Stimulated activated naive CD8-positive, alpha-beta T cell treated with anti-CD3 and anti-CD28 coated beads, Interleukin-15, Interleukin-2, amounts not matched to agents 100 ng/mL and 50 ng/mL, for 24 hours (primary cell): ENCODE measurements at regions not wholly inside any gene's neighbourhood (a gene's known extent, or its start where the extent isn't known, plus 50 kb on each side); places are given as distances from the start of the nearest gene placed in this dataset.

Experiments used
- H3K27ac Mint-ChIP-seq: one replicate; pipeline ENCODE4 v1.8.0; 2021; ENCODE audit warnings: mild to moderate bottlenecking, mixed read lengths
- H3K27me3 Mint-ChIP-seq: one replicate; pipeline ENCODE4 v1.8.0; 2021; ENCODE audit warnings: mixed read lengths
- H3K36me3 Mint-ChIP-seq: one replicate; pipeline ENCODE4 v1.8.0; 2021; ENCODE audit warnings: low read depth, mixed read lengths
- H3K4me1 Mint-ChIP-seq: one replicate; pipeline ENCODE4 v1.8.0; 2021; ENCODE audit warnings: low read depth, mixed read lengths
- H3K4me3 Mint-ChIP-seq: one replicate; pipeline ENCODE4 v1.8.0; 2021; ENCODE audit warnings: mild to moderate bottlenecking, mixed read lengths
- H3K9me3 Mint-ChIP-seq: one replicate; pipeline ENCODE4 v1.8.0; 2021; ENCODE audit warnings: mixed read lengths

DNA sequence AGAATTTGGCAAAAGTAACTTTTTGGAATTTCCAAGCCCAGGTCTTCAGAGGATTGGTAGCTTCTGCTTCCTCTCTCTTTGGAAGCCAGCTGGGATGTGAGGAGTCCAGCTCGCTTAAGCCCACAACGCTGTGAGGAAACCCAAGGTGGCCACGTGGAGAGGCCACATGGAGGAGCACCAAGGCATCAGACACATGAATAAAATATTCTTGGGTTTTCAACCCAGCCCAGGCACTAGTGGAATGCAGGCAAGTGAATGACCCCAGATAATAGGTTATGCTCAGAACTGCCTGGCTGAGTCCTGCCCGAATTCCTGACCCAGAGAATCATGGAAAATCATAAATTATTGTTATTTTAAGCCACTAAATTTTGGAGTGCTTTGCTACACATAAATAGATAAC is 119.7 kb upstream of the PARP11 start:
- H3K4me1 Mint-ChIP-seq = peaks cover 30% of the 10 kb centered on the region
- H3K27me3 Mint-ChIP-seq = no peaks in the 10 kb centered on the region
- H3K27ac Mint-ChIP-seq = no peak overlapping the region
- no peaks in the 10 kb centered on the region for H3K9me3 Mint-ChIP-seq
- no peak overlapping the region for H3K4me3 Mint-ChIP-seq
- no peaks in the 10 kb centered on the region for H3K36me3 Mint-ChIP-seq

DNA sequence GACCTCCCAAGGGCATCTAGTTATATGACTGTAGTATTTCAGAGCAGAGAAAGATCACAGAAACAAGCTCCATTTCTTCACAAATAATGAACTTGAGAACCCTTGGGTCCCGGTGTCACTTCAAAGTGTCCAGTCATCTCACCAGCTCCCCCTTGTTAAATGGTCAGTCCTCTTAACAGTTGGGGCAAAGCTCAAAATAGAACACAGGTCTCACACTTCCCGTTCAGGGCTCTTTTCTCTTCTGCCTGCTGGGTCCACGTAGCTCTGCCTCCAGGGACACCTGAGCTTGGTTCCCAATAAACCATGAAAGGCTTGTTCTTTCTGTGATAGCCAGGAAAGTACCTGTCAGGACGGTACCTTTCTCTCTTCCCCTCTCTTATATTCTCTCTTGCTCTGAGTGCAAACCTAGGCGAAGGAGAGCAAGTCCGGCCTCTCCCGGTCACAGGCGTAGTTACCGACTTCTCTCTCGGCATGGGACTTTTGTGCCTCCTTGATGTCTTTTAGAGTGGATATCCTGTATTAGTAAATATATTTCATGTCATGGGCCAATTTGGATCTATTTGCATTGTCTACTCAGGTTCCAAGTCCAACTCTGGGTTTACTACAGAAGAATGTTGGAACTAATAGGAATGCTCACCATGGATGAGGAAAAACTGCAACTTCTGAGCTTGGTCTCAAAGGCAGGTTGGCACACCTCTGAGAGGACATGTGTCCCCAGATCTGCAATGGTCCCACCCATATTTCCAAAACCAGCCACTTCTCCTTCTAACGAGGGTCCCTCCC is 118.8 kb upstream of the PARP11 start:
- H3K9me3 Mint-ChIP-seq = no peaks in the 10 kb centered on the region

DNA sequence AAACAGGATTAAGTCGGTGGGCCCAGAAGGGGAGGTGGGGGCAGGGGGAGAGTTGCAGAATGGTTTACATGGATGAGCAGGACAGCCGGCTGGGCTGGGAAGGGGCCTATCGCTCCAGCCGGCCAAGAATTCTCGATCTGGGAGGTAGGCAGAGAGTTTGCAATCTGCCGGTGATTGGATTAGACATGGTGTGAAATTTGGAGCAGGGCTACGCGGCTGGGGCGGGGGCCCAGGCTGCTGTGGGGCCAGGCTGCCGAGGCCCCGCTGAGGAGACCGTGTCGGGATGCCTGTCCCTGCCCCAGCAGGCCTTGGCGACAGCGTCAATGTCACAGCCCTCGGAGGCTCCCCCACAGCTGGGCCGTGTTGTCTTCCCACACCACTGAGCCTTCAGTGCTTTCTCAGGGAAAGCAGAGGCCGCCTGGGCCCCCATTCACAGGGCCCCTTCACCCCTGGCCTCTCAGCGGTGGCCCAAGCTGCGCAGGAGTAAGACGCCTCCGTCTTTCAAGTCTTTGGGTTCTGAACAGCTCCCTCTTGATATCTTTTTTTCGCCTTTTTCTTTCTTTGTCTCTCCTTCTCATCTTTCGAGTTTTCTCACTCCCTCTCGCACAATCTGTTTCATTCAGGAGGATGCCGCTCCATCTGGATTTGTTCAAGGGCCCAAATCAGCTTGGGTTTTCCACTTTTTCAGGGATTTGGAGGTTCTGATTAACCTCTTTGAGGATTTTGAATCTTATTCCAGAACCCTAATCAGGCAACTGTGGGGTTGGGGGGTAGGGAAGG is 117.5 kb upstream of the PARP11 start:
- no peak overlapping the region for H3K27ac Mint-ChIP-seq
- H3K27me3 Mint-ChIP-seq = no peaks in the 10 kb centered on the region
- peaks cover 46% of the 10 kb centered on the region for H3K4me1 Mint-ChIP-seq

More for the DNA sequence above, 118.8 kb upstream of the PARP11 start:
- peaks cover 36% of the 10 kb centered on the region for H3K4me1 Mint-ChIP-seq
- no peak overlapping the region for H3K4me3 Mint-ChIP-seq
- no peak overlapping the region for H3K27ac Mint-ChIP-seq
- H3K36me3 Mint-ChIP-seq = no peaks in the 10 kb centered on the region
- no peaks in the 10 kb centered on the region for H3K27me3 Mint-ChIP-seq

DNA sequence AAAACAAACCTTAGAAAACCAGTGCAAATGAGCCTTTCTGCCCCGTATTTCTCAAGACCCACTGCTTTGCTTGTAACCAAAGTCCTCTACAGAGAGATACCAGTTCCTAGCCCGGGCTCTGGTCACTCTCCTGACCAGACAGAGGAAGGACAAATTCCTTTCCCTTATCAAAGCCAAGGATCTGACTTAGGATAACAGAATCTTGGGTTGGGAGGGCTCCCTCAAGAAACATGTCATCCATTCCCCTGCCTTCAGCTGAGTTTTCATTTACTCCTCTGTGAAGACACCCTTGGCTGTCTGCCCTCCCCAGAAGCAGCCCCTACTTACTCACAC is 116.0 kb upstream of the PARP11 start:
- Mint-ChIP-seq H3K4me3 (peak overlapping the region; percentile 67), H3K27ac (peak overlapping the region; percentile 91)

More for the DNA sequence above, 117.5 kb upstream of the PARP11 start:
- Mint-ChIP-seq H3K36me3 (no peaks in the 10 kb centered on the region), H3K9me3 (no peaks in the 10 kb centered on the region), H3K4me3 (no peak overlapping the region)

DNA sequence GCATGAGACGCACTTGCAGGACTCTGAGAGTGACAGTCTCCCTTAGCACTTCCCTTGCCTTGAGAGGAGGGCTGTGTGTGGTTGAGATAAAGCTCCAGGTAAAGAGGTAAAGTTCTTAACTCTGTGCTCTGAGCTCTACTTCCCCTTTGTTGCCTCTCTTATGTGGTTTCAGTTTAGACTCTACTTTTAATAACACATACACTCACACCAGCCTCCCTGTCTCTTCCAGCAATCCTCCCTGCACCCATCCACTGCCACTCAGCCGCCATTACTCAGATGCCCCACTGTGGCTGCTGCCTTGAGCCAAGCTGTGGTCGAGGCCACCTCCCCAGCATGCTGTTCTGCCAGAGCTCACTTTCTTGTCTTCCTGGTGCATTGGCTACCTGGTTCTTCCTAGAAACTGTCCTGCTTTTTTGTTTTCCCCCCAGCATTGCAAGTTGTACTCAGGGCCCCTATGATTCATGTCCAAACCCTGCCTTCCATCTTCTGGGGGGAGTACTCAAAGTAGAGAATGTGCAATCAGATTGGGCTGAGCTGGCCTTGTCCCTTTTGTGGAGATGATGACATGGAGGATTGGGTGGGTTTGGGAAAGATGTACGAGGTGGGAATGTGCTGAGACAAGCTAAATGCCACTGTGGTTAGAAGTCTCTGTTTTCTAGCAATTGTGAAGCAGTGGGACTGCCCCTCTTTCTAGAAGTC is 115.5 kb upstream of the PARP11 start:
- peaks cover 43% of the 10 kb centered on the region for H3K4me1 Mint-ChIP-seq
- peak overlapping the region; percentile 67 for H3K4me3 Mint-ChIP-seq
- H3K27ac Mint-ChIP-seq = peak overlapping the region; percentile 91
- no peaks in the 10 kb centered on the region for H3K27me3 Mint-ChIP-seq
- H3K36me3 Mint-ChIP-seq = no peaks in the 10 kb centered on the region
- H3K9me3 Mint-ChIP-seq = no peaks in the 10 kb centered on the region

More for the DNA sequence above, 116.0 kb upstream of the PARP11 start:
- no peaks in the 10 kb centered on the region for H3K36me3 Mint-ChIP-seq
- no peaks in the 10 kb centered on the region for H3K27me3 Mint-ChIP-seq
- H3K4me1 Mint-ChIP-seq = peaks cover 43% of the 10 kb centered on the region
- no peaks in the 10 kb centered on the region for H3K9me3 Mint-ChIP-seq

DNA sequence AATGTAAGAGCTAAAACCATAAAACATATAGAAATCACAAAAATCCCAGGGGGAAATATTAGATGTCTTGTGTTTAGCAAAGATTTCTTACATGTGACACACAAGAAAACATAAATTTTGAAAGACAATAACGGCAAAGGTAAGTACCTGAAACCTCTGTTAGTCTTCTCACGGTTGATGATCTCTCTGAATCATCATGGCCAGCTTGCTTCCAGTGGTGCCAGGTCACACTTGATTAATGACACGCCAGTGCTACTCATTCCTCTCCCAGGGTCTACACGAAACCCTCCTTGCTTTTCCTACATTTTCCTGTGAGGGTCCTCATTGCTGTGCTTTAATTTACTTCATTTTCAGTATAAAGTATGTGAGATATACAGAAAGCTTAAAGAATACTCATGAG is 114.4 kb upstream of the PARP11 start:
- Mint-ChIP-seq H3K36me3 (no peaks in the 10 kb centered on the region), H3K27me3 (no peaks in the 10 kb centered on the region), H3K4me1 (peaks cover 43% of the 10 kb centered on the region), H3K27ac (peak overlapping the region; percentile 77), H3K9me3 (no peaks in the 10 kb centered on the region), H3K4me3 (peak overlapping the region; percentile 10)

DNA sequence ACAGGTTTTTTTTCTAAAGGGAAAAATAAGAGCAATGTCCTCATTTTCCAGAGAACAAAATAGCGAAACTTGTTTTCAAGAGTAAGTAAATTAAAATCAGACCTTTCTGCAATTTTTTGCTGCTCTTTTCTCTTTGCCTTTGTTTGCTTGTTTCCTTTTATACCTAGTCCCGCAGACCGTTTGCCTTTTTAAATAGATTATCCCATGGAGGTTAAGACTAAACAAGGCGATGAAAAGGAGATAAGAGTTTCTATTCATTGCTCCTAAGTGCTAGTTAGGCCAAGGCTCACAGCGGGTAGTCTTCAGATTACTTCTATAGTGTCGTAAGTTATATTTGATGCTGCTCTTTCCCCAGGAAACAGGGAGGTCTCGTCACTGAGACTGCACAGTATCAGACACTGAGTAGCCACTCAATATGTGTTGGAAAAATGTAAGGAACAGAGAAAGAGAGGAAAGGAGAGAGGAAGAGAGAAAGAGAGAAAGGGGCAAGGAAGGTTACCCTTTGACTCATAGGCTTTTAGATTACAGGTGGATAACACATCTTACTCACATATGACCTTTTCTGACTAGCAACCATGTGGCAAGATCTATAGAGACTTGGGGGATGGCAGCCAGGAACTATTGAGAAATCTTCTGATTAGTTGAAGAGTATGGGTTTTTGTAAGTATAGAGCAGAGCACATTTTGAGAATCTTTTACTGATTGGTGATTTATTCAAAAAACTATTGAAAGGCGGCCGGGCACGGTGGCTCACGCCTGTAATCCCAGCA is 107.5 kb upstream of the PARP11 start:
- Mint-ChIP-seq H3K27me3 (no peaks in the 10 kb centered on the region), H3K27ac (peak overlapping the region; percentile 89), H3K4me1 (peaks cover 55% of the 10 kb centered on the region), H3K36me3 (peaks cover 4% of the 10 kb centered on the region), H3K9me3 (no peaks in the 10 kb centered on the region), H3K4me3 (peak overlapping the region; percentile 14)

DNA sequence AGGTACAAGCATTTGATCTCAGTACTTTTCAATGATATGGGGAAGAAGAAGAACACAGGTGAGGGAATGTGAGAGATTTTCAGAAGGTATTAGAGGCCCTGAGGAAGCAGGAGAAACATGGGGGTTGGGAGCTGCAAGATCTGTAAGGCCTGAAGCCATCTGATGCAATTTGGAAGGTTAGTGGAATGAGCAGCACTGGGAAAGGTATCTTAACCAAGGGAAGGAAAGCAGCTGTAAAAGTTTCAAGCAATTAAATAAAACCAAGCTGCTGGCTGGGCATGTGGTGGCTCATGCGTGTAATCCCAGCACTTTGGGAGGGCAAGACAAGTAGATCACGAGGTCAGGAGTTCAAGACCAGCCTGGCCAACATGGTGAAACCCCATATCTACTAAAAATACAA is 104.4 kb upstream of the PARP11 start:
- Mint-ChIP-seq H3K9me3 (no peaks in the 10 kb centered on the region), H3K4me1 (peaks cover 86% of the 10 kb centered on the region), H3K36me3 (peaks cover 4% of the 10 kb centered on the region), H3K27me3 (no peaks in the 10 kb centered on the region), H3K4me3 (no peak overlapping the region), H3K27ac (peak overlapping the region; percentile 98)

DNA sequence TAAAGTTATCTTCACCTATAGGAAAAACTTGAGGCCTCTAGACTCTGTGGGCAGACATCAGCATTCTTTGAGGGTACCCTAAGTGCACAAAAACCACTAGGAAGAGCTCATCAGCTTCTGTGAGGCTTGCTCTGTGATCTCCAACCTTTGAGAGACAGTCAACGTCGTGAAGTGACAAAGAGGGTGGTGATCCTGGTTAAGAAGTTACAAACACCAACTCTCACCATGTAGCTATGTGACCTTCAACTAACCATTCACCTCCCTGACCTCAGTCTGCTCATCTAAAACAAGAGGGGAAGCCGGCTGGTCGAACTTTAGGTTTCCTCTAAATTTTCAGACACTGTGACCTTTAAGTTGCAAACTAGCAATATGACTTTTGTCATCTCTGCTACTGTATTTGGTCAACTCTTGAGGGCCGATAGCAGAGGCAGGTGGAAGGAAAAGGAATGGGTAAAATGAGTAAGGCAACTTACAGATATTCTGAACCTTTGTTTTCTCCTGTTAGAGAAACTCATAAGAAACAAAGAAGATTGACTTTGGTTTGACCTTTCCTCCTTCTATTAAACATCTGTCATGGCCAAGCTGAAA is 103.2 kb upstream of the PARP11 start:
- H3K4me3 Mint-ChIP-seq = peak overlapping the region; percentile 59
- no peaks in the 10 kb centered on the region for H3K36me3 Mint-ChIP-seq
- H3K27ac Mint-ChIP-seq = peak overlapping the region; percentile 98
- no peaks in the 10 kb centered on the region for H3K9me3 Mint-ChIP-seq
- peaks cover 91% of the 10 kb centered on the region for H3K4me1 Mint-ChIP-seq
- H3K27me3 Mint-ChIP-seq = no peaks in the 10 kb centered on the region

DNA sequence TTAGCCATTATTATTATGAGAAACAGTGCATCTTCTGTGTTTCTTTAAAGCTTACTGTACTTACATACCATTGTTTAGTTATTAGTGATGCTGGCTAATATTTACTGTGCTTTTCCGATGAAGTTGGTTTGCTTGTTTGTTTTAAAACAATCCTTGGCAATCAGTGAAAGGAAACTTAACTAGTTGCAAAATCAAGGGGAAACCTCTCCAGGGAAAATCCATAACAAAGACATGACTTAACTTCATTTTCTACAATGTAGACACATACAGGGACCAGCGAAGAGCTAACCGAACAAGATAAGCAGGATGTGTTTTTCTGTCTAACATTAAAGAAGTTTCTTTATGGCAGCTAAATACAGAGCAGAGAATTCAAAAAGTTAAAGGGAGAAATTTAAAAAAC is 102.5 kb upstream of the PARP11 start:
- no peaks in the 10 kb centered on the region for H3K27me3 Mint-ChIP-seq
- peaks cover 89% of the 10 kb centered on the region for H3K4me1 Mint-ChIP-seq
- no peaks in the 10 kb centered on the region for H3K36me3 Mint-ChIP-seq
- H3K27ac Mint-ChIP-seq = peak overlapping the region; percentile 98
- no peaks in the 10 kb centered on the region for H3K9me3 Mint-ChIP-seq
- no peak overlapping the region for H3K4me3 Mint-ChIP-seq

DNA sequence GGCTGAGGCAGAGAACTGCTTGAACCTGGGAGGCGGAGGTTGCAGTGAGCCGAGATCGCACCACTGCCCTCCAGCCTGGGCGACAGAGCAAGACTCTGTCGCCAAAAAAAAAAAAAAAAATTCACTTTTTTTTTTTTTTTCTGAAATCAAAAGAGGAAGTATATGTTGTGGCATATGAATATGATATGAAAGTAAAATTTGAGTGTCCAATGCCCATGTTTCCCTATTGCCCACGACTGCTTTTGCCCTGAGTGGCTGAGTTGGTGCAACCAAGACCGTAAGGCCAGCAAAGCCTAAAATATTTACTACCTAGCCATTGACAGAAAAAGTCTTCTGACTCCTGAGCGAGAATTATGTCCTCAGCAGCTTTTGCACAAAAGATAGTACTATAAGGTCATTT is 101.7 kb upstream of the PARP11 start:
- peaks cover 82% of the 10 kb centered on the region for H3K4me1 Mint-ChIP-seq
- no peaks in the 10 kb centered on the region for H3K9me3 Mint-ChIP-seq
- H3K36me3 Mint-ChIP-seq = no peaks in the 10 kb centered on the region
- no peaks in the 10 kb centered on the region for H3K27me3 Mint-ChIP-seq
- no peak overlapping the region for H3K27ac Mint-ChIP-seq
- peak overlapping the region; percentile 17 for H3K4me3 Mint-ChIP-seq

DNA sequence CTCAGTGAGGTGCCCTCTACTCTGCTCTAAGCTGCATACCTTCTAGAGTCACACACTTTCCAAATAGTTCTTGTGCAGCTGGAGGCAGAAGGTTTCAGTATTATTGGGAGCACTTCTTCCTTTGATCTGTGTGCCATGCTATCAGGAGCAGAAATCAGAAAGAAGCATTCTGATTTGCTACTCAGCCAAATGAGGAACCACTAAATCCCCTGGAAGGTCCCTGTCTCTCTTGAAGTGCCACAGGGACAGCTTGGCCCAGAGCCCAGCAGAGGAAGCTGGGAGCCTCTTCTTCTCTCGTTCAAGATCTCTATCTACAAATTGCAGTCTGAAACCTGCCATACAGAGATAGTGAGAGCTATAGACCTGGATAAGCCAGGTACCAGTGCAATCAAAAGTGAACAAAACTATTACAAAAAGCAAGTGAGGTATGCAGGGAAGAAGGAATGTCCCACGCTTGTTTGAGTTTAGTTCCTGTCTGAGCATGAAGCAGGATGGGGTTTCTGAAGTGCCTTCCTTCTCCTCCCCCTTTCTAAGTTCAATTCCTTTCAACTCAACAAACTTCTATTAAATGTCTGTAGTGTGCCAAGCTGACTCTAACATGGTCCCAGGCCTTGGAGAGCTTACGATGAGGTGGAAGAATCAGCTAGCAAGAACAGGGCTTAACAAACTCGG is 100.9 kb upstream of the PARP11 start:
- Mint-ChIP-seq H3K9me3 (no peaks in the 10 kb centered on the region), H3K27ac (peak overlapping the region; percentile 86), H3K4me3 (peak overlapping the region; percentile 38), H3K27me3 (no peaks in the 10 kb centered on the region), H3K4me1 (peaks cover 79% of the 10 kb centered on the region), H3K36me3 (no peaks in the 10 kb centered on the region)

DNA sequence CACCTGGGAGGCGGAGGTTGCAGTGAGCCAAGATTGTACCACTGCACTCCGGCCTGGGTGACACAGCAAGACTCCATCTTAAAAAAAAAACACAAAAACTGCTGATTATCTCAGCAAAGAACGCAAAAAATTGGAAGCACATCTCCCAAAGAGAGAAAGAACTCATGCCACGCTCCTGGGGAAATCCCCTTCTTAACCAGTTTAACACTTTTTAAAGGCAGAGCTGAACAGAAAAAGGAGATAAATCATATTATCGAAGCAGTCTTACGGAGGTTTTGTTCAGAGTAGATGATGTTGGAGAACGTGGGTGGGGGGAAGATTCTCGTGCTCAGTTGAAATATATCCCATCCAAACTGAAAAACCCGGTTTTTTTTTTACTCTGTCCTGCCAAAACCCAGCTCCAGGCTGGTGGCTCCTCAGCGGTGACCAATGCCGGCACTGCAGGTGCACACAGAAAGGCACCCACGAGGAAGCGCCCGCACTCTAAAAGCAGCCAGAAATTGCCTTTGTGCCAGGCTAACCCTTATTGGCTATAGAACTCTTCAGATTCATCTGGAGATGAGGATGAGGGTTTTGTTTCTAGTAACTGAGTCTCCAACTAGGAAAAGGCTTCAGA is 100.2 kb upstream of the PARP11 start:
- H3K27me3 Mint-ChIP-seq = no peaks in the 10 kb centered on the region
- H3K4me3 Mint-ChIP-seq = peak overlapping the region; percentile 38
- peaks cover 73% of the 10 kb centered on the region for H3K4me1 Mint-ChIP-seq
- H3K36me3 Mint-ChIP-seq = no peaks in the 10 kb centered on the region
- no peaks in the 10 kb centered on the region for H3K9me3 Mint-ChIP-seq
- H3K27ac Mint-ChIP-seq = peak overlapping the region; percentile 86
